Muscle of back (tissue), 3 donors: ENCODE measurements at regions not wholly inside any gene's neighbourhood (a gene's known extent, or its start where the extent isn't known, plus 50 kb on each side); places are given as distances from the start of the nearest gene placed in this dataset.

Source experiments
- DNase-seq, 3 donors: peaks; one replicate each; pipeline versions ENCODE4 v3.0.0 to v3.0.0-alpha.2; 2013

DNA sequence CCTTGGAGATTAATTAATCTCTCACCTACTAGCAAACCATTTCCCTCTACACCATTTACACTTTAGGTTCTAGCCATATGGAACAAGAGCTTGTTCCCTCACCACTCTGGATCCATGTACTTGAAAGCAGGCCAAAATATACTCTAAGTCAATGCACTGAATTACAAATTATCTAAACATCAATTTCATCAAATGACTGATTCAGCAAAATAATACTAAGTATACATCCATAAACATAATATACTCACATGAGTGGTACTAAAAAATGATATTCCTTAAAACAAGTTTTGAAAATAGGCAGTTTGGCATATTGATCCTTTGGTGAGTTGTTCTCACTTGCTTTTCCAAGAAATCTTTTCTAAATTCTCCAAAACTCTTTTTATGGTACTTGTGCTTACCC, 459.7 kb upstream of the ZNF385D start:
- no peak for DNase-seq

DNA sequence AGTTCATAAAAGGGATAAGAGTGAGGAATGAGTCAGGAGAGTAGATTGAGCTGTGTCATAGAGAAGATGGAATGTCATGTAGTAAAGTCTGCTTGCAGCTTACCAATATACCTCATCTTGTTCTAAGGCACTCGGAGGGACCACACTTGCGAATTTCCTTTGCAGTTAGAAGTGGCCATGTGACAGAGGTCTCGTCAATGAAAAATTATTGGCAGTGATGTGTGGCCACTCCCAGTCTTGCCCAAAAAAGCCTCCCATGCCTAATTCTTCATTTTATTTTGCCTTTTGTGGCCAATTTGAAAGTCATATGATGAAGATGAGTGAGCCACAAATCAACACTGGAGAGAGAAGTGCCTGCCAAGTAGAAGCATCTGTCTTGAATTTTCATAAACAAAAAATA, 465.6 kb upstream of the ZNF385D start:
- DNase-seq, result peak; percentile 16 to 54 (median 39)

DNA sequence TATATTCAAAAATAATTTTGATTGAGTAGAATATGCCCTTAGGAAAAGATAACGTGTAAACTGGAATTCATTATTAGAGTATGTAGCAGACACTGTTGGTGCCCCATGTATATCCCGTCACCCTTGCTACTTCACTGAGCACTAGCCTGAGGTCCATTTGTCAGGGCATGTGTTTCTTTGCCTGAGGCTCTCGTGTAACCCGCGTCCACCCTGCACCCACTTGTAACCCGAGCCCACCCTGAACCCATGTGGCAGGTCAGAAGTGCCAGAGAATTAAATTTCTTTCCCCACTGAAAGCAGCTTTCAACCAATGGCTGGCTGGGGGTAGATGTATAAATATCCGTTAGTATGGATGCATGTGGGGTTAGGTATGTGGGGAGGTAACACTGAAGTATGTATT, 474.2 kb upstream of the ZNF385D start:
- no peak for DNase-seq

DNA sequence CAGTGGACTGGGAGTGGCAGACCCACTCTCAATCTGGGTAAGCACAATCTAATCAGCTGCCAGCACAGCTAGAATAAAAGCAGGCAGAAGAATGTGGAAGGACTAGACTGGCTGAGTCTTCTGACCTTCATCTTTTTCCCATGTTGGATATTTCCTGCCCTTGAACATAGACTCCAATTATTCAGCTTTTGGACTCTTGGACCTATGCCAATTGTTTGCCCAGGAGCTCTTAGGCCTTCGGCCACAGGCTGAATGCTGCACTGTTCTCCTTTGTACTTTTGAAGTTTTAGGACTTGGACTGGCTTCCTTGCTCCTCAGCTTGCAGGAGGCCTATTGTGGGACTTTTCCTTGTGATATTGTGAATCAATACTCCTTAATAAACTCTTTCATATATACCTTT, 477.7 kb upstream of the ZNF385D start:
- no peak for DNase-seq

DNA sequence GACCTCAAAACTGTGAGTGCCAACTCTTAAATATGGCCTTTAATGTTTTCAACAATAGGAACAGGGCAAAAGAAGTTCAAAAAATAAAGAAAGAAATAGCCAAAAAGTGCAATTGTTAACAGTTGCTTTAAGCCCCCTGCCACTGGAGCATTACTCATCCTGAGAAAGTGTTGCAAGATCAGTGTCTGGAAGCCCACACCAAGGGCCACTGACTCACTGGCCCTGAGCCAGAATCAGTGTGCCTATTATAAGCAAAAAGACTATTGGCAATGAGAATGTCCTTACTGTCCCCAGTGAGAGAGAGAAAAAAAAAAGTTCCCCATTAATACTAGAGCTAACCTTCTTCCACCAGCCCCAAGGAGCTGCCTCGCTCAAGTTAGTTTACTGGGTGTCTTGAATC, 480.1 kb upstream of the ZNF385D start:
- no peak for DNase-seq

DNA sequence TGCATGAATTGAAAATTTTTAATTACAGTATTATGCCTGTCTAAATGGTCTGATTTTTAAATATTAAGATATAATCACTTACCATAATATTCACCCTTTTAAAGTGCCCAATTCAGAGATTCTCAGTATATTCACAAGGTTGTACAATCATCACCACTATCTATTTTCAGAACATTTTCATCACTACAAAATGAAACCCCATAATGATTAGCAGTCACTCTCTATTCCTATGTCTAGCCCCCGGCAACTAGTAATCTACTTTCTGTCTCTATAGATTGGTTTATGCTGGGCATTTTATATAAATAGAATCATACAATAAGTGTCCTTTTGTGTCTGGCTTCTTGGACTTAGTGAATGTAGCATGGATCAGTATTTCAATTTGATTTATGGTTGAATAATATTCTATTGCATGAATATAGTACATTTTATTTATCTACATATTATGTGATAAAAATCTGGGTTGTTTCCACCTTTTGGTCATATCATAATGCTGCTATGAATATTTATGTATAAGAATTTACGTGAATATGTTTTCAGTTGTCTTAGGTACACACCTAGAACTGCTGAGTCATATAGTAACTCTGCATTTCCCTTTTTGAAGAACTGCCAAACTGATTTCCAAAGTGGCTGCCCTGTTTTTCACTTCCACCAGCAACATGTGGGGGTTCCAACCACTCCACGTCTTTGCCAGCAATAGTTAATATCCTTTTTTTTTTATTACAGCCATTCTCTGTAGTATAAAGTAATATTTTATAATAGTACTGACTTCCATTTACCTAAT, 485.7 kb upstream of the ZNF385D start:
- DNase-seq, result no peak

DNA sequence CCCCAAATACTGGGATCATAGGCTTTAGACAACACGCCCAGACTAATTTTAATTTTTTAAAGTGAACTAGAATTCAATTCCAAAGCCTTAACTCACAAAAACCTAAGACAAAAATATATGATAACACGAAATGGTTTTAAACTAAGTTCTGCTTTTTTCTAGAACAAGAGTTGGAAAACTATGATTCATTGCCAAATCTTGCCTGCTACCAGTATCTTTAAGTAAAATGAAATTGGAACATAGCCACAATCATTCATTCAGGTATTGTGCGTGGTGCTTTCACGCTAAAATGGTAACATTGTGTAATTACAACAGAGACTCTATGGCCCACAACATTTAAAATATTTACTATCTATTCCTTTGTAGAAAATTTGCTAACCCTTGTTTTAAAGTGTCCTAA, 488.0 kb upstream of the ZNF385D start:
- DNase-seq, result no peak

DNA sequence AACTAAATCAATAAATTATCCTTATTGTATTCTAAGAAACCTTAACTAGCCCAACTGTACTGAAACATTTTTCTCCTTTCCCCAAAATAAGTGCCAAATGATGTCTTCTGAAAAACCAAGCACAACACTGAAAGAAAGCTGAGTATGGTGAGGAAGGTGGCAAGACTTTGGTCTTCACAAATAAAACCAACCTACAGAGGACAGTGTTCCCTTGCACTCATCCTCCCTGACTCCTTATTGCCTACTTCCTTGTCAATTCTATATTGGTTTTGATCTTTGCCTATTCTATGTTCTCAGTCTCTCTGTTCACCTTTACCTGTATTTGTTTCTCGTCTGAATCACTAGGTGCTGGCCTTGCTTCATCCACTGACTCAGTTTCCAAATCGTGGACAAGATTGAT, 490.1 kb upstream of the ZNF385D start:
- DNase-seq, result no peak

DNA sequence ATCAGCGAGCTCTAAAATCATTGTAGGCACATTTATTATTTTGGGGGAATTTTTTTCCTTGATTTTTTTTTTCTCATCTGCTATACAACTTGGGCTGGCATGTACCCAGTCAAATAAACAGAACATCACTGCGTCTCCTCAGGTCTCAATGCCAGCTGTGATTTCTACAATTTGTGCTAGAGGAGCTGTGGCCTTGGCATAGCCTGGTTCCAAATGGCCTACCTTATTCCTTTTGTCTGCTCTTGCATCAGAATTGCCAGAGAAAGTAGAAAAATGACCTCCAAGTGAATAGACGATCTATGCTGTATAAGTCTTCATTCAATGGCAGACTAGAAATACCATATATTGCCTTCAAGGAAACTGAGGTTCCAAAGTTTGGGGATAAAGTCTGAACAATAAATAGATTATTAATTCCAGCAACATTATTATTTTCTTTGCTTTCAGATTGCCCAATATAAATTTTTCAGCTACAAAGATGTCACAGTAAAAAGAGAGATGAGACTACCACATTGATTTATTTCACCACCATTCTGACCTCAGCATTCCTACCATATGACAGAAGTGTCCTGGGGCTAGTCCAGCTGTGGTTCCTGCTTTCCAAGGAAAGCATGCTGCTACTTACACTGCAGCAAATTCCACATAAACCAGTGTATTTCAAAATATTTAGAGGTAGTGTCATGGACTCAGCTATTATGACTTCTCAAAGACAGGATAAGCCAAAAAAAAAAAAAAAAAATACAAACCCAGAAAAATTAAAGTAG, 493.9 kb upstream of the ZNF385D start:
- DNase-seq, result peak; percentile 80 to 90 (median 86)

DNA sequence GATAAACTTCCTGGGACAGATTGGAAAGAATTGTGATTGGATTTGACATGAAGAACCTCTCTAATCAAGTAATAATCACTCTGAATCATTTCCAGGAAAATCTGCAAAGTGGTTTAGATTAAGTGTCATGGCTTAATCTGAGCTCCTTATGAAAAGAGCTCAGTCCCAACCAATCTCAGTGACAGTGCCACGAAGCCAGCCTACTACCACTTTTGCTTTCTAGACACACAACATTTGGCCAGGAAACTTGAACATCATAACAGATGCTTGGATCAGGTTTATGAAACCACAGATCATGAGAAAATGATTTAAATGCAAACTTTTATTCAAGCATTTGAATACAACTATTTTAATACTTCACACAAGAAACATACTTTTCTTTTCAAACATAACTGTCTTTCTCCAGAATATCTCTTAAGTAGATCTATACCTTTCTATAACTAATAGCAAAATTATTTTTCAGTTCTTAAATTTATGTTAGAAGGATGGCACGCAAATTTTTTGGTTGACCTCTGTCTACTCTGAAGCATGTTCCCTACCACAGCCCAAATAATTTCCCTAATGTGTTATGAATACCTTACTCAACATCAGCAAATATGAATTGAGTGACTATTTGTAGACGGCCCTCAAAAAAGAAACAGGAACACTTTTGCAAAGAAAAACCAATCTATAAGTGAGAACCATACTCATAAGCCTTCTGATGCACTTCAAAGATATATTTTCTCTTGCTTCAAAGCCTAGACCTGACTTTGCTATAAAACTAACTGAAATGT, 495.0 kb upstream of the ZNF385D start:
- DNase-seq, result peak; percentile 23 to 65 (median 47)

DNA sequence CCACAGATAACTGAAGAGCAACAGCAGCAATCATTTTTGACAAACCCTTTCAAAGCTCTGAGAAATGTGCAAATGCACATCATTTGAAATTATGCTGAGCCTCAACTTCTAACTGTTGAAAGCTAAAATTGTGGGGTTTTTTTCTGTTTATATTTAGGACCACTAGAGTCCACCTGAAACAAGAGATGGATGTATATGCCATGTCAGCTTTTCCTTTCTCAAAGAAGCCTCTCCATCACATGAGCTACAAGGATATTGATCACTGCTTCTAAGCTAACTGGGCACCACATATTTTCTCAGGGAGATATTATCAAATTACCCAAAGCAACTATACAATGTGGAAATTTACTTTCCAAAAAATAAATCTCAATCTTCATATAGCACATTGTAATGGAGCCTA, 498.6 kb upstream of the ZNF385D start:
- DNase-seq, result no peak

DNA sequence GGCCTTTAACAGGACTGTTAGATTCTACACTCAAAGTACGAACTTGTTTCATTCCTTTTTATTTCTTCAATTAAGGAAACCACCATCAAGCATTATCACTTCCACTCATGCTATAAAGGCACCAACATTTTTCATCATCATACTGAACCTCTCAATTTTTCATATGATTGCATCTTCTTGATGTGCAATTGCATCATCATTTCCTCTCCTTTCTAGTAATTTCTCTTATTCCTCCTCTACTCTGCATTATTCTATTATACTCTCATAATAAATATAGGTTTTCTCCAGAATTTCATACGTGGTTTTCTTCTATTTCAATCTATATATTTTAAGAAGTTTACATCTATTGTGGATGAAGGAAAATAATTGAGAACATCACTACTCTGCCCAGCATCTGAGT, 506.2 kb upstream of the ZNF385D start:
- DNase-seq, result no peak

DNA sequence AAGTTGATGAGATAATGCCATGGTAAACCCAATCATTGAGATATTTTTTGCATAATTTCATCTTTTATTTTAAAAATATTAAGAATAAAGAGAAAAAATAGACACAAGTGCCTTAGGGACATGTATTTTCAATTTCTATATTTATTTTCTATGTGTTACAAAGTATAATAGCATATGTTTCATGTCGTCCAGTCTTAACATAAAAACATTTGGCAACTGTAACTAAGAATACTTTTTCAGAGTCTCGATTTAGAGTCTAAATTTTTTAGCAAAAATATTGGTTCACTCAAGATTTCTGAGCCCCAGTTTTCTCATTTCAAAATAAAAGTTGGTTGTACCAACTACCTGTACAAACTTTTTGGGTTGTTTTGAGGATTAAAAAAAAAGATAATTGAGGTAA, 511.4 kb upstream of the ZNF385D start:
- no peak for DNase-seq

DNA sequence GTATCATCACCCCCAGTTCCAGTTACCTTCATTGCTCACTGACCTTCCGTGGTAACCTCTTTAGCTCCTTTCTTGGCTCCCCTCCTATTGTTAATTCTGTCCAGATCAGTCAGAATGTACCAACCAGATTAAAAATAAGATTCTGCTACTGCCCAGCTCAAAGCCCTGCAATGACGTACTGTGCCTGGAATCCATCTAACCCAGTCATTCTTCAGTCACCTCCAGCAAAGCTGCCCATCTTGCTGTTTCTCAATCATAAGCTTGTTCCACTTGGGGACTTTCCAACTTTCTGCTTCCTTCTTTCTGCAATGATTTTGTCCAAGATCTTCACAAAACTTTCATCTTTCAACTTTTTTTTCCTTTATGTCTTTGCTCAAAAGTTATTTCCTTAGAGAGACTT, 512.0 kb upstream of the ZNF385D start:
- DNase-seq, result peak in 1 of 3 donors; percentile 23

DNA sequence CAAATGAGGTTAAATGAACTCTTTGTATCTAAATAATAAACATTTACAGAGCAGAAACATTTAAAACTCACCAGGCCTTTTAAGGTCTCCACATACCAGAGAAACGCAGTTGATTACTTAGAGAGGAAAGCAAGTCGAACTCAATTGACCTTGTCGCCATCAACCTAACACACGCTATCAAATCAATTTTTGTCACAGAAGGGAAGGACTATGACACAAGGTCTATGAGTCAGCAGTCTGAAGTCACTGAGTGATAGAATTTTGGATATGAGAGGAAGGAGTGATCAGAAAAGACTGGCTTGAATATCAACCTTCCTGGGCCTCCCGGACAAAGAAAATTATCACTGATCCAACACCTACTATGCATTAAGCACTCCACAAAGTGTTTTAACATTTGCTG, 514.4 kb upstream of the ZNF385D start:
- DNase-seq, result no peak

DNA sequence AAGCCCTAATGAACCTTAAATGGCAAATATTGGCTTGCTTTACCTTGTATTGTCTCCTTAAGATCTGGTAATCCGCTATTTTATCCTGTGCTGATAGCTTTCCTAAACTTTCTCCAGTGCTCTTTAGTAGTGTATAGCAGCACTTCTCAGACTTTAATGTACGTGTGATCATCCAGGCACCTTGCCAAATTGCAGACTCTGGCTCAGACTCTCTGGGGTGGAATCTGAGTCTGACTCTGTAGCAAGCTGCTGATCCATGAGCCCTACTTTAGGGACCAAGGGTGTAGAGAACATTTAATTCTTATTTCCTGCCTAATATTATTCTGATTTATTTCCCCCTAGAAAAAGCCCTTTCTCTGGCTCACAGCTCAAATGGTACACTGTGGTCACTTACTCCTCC, 518.8 kb upstream of the ZNF385D start:
- peak; percentile 62 to 82 (median 74) for DNase-seq

DNA sequence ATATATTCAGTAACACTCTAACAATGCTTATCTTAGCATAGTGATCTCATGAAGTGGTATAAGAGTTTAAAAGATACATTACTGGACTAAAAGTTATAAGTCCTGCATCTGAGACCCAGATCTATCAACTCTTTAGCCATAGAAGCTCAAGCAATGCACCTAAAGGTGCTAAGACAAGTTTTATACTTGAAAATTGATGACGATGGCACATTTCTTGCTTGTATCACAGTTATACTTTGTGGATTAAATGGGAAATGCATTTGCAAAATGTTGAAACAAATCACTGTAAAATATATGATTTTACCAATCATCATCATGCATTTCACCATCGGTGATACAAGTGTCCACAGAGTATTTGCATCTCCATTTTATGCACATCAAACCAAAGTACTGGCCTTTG, 525.3 kb upstream of the ZNF385D start:
- DNase-seq, result no peak

DNA sequence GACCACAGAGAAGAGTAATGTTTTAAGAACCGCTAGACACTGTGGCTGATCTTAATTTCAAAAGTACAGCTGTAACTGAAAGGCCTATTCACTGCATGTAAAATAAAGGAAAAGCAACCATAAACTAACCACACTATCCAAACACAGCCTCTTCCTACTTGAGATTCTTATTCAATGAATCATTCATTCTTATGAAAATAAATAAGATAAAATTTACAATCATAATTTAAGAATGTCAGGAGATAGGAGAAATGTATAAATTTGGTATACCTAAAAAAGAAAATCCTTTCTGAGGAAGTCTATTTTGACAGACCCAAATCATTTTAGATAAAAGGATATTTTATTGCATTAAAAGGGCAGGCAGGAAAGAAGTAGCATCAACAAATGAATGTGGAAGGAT, 533.5 kb upstream of the ZNF385D start:
- no peak for DNase-seq

DNA sequence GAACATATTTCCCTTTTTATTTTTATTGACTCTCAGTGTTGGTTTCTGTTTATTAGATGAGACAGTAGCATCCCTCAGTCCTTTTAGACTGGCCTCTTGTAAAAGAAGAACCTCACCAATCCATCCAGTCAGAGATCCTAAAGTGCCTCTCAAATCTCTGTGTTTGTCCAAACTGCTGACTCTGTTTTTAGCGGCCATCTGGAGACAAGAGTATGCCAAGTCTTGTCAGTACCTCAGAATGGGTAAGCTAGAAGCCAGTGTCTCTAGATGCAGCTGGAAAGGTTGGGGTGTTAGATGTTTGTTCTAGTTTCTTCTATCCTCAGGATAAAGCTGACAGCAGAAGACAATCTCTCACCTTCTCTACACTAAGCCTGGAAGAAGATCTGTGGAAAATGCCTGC, 537.7 kb upstream of the ZNF385D start:
- DNase-seq, result no peak

DNA sequence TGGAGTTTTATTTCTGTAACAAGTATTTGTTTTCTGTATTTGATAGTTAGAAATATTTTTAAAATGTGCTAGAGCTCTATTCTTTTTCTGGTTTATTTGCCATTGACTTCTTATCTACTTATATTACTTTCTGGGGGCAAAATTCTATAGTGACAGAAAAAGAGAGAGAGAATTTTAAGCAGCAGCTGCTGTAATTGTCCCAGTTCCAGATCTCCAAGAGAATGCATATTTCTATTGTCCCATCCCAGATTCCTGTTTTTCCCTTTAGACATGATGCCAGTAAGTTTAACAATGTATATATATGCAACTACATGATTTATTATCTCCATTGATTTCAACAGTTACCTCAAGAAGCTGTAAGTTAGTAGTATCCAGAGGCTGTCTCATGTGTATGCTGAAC, 541.7 kb upstream of the ZNF385D start:
- DNase-seq, result peak in 1 of 3 donors; percentile 18

DNA sequence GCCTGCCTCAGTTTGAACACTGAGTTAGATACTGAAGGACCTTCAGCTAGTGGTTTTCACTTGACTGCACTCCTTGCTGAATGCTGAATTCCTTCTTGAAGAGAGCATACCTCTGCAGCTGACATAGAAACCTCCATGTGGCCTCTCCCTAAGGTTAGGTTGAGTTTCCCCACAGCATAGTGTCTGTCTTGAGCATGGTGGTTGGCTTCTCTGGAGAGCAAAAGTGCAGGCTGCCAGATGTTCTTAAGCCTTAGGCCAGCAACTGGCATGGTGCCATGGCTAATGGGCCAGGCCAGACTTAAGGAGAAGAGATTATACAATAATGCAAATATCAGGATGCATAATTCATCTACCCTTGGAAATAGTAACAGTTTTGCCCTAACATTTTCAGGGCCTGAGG, 545.6 kb upstream of the ZNF385D start:
- no peak for DNase-seq

DNA sequence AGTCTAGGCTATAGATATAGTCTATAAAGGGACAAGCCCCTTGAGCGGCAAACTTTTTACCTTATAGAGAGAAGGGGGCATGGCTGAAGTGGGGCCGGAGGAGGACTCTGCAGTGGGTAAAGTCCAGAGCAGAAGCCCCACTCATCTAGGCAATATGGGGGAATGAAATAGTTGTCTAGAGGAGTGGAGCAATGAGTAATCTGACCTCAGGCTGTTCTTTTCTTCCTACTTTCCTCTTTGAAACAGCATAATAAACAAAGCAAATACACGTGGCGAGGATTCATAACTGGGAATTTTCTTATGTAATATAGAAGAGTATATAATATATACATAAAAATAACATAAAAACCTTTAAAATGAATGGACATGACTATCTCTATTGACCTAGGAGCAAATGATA, 546.4 kb upstream of the ZNF385D start:
- DNase-seq, result no peak

DNA sequence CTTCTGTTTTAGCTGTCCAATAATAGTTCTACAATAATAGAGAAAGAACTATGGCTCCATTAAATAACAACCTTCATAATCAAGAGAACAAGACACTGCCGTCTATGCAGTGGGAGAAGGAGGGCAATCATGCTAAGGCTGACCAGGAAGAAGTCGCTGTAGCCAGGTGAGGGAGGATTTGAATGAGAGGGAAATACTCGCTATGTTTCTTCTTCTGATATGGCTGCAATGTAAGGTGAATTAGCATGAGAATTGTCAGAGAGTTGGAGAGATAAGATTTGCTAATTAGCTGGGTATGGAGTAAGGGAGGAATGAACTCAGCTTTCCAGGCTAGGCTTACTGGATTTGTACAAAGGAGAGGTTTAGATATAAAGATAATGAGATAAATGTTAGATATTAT, 555.4 kb upstream of the ZNF385D start:
- DNase-seq, result no peak
